ENCODE measurements at regions not wholly inside any gene's neighbourhood (a gene's known extent, or its start where the extent isn't known, plus 50 kb on each side); places are given as distances from the start of the nearest gene placed in this dataset.
A peak's percentile ranks its signal among the peaks of the same experiment; 100 is the strongest.

GRCh38 chr5:111953351-111954127 lies 196.5 kb upstream of the NREP start:
- H3K36me3 ChIP-seq (ENCODE audit: insufficient read depth, low read length), result no peaks in the 10 kb centered on the region
- no peak for DNase-seq
- no peaks in the 10 kb centered on the region for H3K36me3 Mint-ChIP-seq
- H3K9me3 ChIP-seq (ENCODE audit: control insufficient read depth in 1 of 2, low read length in 2 of 2), result no peaks in the 10 kb centered on the region
- H3K27me3 ChIP-seq (ENCODE audit: insufficient read depth, low read length), result no peaks in the 10 kb centered on the region
- no peak overlapping the region for H3K4me3 Mint-ChIP-seq
- CTCF ChIA-PET (ENCODE audit: partially characterized antibody), result no interaction called here
- peaks cover 3% of the 10 kb centered on the region in 2 donors for H3K27me3 Mint-ChIP-seq
- no peak overlapping the region for H3K4me3 ChIP-seq (ENCODE audit: low read length in 2 of 2)
- H3K27ac Mint-ChIP-seq, result no peak overlapping the region
- no peaks in the 10 kb centered on the region for H3K4me1 Mint-ChIP-seq
- POLR2A ChIA-PET (ENCODE audit: partially characterized antibody), result no interaction called here
- H3K27ac ChIP-seq (ENCODE audit: low read depth, low read length), result no peak overlapping the region
- intact Hi-C loops (cut with micrococcal nuclease), result no loop called here
- H3K4me1 ChIP-seq (ENCODE audit: insufficient read depth, low read length), result no peaks in the 10 kb centered on the region
- H3K9me3 Mint-ChIP-seq, result peaks cover 0 to 2% (median 0%) of the 10 kb centered on the region in 8 donors

GRCh38 chr5:111952555-111952954 lies 195.6 kb upstream of the NREP start:
- no peaks in the 10 kb centered on the region for H3K36me3 Mint-ChIP-seq
- H3K4me1 ChIP-seq (ENCODE audit: insufficient read depth, low read length), result no peaks in the 10 kb centered on the region
- intact Hi-C loops (cut with micrococcal nuclease), result no loop called here
- no peak overlapping the region for H3K27ac ChIP-seq (ENCODE audit: low read depth, low read length)
- H3K36me3 ChIP-seq (ENCODE audit: insufficient read depth, low read length), result no peaks in the 10 kb centered on the region
- peaks cover 0 to 3% (median 0%) of the 10 kb centered on the region in 8 donors for H3K9me3 Mint-ChIP-seq
- no peak overlapping the region for H3K4me3 ChIP-seq (ENCODE audit: low read length in 2 of 2)
- CTCF ChIA-PET (ENCODE audit: partially characterized antibody), result no interaction called here
- POLR2A ChIA-PET (ENCODE audit: partially characterized antibody), result no interaction called here
- no peaks in the 10 kb centered on the region for H3K4me1 Mint-ChIP-seq
- H3K27me3 Mint-ChIP-seq, result peaks cover 3% of the 10 kb centered on the region in 2 donors
- H3K27me3 ChIP-seq (ENCODE audit: insufficient read depth, low read length), result no peaks in the 10 kb centered on the region
- H3K4me3 Mint-ChIP-seq, result no peak overlapping the region
- no peak overlapping the region for H3K27ac Mint-ChIP-seq
- DNase-seq, result no peak
- no peaks in the 10 kb centered on the region for H3K9me3 ChIP-seq (ENCODE audit: control insufficient read depth in 1 of 2, low read length in 2 of 2)

- Histone ChIP-seq H3K27me3 (ENCODE audit: insufficient read depth, low read length) (no peaks in the 10 kb centered on the region), H3K9me3 (ENCODE audit: control insufficient read depth in 1 of 2, low read length in 2 of 2) (no peaks in the 10 kb centered on the region), H3K4me1 (ENCODE audit: insufficient read depth, low read length) (no peaks in the 10 kb centered on the region), H3K36me3 (ENCODE audit: insufficient read depth, low read length) (no peaks in the 10 kb centered on the region), H3K27ac (ENCODE audit: low read depth, low read length) (no peak overlapping the region), H3K4me3 (ENCODE audit: low read length in 2 of 2) (no peak overlapping the region)
- Mint-ChIP-seq H3K4me3 (no peak overlapping the region), H3K4me1 (no peaks in the 10 kb centered on the region), H3K36me3 (no peaks in the 10 kb centered on the region), H3K27ac (no peak overlapping the region), H3K27me3 (peaks cover 3% of the 10 kb centered on the region in 2 donors), H3K9me3 (peaks cover 0 to 5% (median under 1%) of the 10 kb centered on the region in 8 donors)
- CTCF ChIA-PET (ENCODE audit: partially characterized antibody), result interaction anchor here (0.9 kb wide), 1 partner anchor 11 kb away, joined by 3 read pairs; no protein-coding TSS in a partner anchor
- no peak for DNase-seq
- intact Hi-C loops (cut with micrococcal nuclease), result no loop called here
- POLR2A ChIA-PET (ENCODE audit: partially characterized antibody), result no interaction called here
Observed at GRCh38 chr5:111950660-111951059, 193.7 kb upstream of the NREP start.

DNA sequence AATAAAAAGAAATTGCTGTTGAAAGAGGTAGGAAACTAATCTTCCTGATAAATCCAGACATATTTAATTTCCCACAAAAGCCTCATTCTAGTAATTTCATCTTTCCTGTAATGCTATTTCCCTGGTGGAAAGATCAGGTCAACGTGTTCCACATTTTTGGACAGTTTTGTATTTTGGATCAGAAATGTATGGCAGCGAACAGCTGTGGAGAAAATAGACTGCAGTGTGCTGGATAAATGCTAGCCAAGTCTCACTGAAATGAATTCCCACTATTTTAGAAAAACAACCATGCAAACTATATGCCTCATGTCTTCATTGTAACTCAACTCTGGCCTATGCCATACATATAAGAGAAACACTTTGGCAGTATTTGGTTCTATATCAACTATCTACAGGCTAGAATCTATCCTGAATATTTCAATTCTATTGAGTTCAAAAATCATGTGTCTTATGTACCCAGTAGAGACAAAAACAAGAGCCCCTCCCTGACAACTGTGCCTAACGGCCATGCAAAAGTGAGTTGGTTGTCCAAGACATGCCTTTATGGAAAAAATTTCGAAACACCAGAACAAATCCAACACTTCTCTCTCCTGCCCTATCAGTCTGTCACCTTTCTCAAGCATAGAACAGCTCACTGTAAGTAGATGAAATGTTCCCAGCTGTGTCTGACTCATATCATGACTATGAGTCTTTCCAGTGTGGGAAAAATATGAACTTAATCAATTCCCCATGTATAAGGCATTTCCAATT lies 191.3 kb upstream of the NREP start:
- H3K4me3 ChIP-seq (ENCODE audit: low read length in 2 of 2), result no peak overlapping the region
- H3K9me3 ChIP-seq (ENCODE audit: control insufficient read depth in 1 of 2, low read length in 2 of 2), result no peaks in the 10 kb centered on the region
- H3K27ac ChIP-seq (ENCODE audit: low read depth, low read length), result no peak overlapping the region
- DNase-seq, result no peak
- Mint-ChIP-seq H3K4me3 (no peak overlapping the region), H3K4me1 (no peaks in the 10 kb centered on the region), H3K27ac (no peak overlapping the region), H3K36me3 (no peaks in the 10 kb centered on the region), H3K9me3 (peaks cover 0 to 5% (median 2%) of the 10 kb centered on the region in 8 donors), H3K27me3 (peaks cover 0 to 3% of the 10 kb centered on the region in 2 donors)
- intact Hi-C loops (cut with micrococcal nuclease), result no loop called here
- H3K27me3 ChIP-seq (ENCODE audit: insufficient read depth, low read length), result no peaks in the 10 kb centered on the region
- no peaks in the 10 kb centered on the region for H3K36me3 ChIP-seq (ENCODE audit: insufficient read depth, low read length)
- ChIA-PET POLR2A (ENCODE audit: partially characterized antibody) (no interaction called here), CTCF (ENCODE audit: partially characterized antibody) (no interaction called here)
- H3K4me1 ChIP-seq (ENCODE audit: insufficient read depth, low read length), result no peaks in the 10 kb centered on the region

GRCh38 chr5:111946556-111946955 lies 189.6 kb upstream of the NREP start:
- Mint-ChIP-seq H3K4me3 (no peak overlapping the region), H3K9me3 (peaks cover 0 to 5% (median 2%) of the 10 kb centered on the region in 8 donors), H3K36me3 (no peaks in the 10 kb centered on the region), H3K4me1 (no peaks in the 10 kb centered on the region), H3K27ac (no peak overlapping the region), H3K27me3 (peaks cover 0 to 3% of the 10 kb centered on the region in 2 donors)
- Histone ChIP-seq H3K9me3 (ENCODE audit: control insufficient read depth in 1 of 2, low read length in 2 of 2) (no peaks in the 10 kb centered on the region), H3K4me3 (ENCODE audit: low read length in 2 of 2) (no peak overlapping the region), H3K4me1 (ENCODE audit: insufficient read depth, low read length) (no peaks in the 10 kb centered on the region), H3K27me3 (ENCODE audit: insufficient read depth, low read length) (no peaks in the 10 kb centered on the region), H3K36me3 (ENCODE audit: insufficient read depth, low read length) (no peaks in the 10 kb centered on the region), H3K27ac (ENCODE audit: low read depth, low read length) (no peak overlapping the region)
- CTCF ChIA-PET (ENCODE audit: partially characterized antibody), result no interaction called here
- no peak for DNase-seq
- POLR2A ChIA-PET (ENCODE audit: partially characterized antibody), result no interaction called here
- intact Hi-C loops (cut with micrococcal nuclease), result no loop called here

DNA sequence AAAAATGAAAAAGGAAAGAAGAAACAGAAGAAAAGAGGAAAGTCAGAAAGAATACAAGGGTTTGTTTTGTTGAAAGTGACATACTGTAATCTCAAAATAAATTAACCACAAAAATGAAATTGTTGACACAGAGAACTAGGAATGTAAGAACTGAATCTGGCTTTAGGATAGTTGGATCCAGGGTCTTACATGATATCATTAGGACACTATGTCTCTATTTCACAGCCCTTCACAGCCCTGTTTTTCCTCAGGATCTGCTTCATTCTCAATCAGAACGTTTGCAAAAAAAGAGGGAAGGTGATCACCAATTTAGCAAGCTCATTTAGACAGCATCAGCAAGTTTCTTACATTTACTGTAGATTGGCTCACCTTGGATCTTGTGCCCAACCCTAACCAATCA lies 188.5 kb upstream of the NREP start:
- no peak overlapping the region for H3K27ac Mint-ChIP-seq

GRCh38 chr5:111942661-111943401 lies 185.8 kb upstream of the NREP start:
- H3K27me3 ChIP-seq (ENCODE audit: insufficient read depth, low read length), result no peaks in the 10 kb centered on the region
- POLR2A ChIA-PET (ENCODE audit: partially characterized antibody), result no interaction called here
- no peaks in the 10 kb centered on the region for H3K4me1 Mint-ChIP-seq
- H3K4me3 ChIP-seq (ENCODE audit: low read length in 2 of 2), result no peak overlapping the region
- DNase-seq, result no peak
- no peak overlapping the region for H3K27ac ChIP-seq (ENCODE audit: low read depth, low read length)
- H3K27me3 Mint-ChIP-seq, result peaks cover 0 to 1% of the 10 kb centered on the region in 2 donors
- no peaks in the 10 kb centered on the region for H3K36me3 ChIP-seq (ENCODE audit: insufficient read depth, low read length)
- no peaks in the 10 kb centered on the region for H3K4me1 ChIP-seq (ENCODE audit: insufficient read depth, low read length)
- CTCF ChIA-PET (ENCODE audit: partially characterized antibody), result no interaction called here
- H3K9me3 Mint-ChIP-seq, result peaks cover 0 to 7% (median under 1%) of the 10 kb centered on the region in 8 donors
- H3K9me3 ChIP-seq (ENCODE audit: control insufficient read depth in 1 of 2, low read length in 2 of 2), result no peaks in the 10 kb centered on the region
- intact Hi-C loops (cut with micrococcal nuclease), result no loop called here
- H3K36me3 Mint-ChIP-seq, result no peaks in the 10 kb centered on the region
- H3K27ac Mint-ChIP-seq, result no peak overlapping the region
- H3K4me3 Mint-ChIP-seq, result peak overlapping the region in 1 of 8 donors; percentile 36

More for the DNA sequence above, 188.5 kb upstream of the NREP start:
- Histone ChIP-seq H3K4me3 (ENCODE audit: low read length in 2 of 2) (no peak overlapping the region), H3K36me3 (ENCODE audit: insufficient read depth, low read length) (no peaks in the 10 kb centered on the region), H3K27me3 (ENCODE audit: insufficient read depth, low read length) (no peaks in the 10 kb centered on the region), H3K4me1 (ENCODE audit: insufficient read depth, low read length) (no peaks in the 10 kb centered on the region), H3K9me3 (ENCODE audit: control insufficient read depth in 1 of 2, low read length in 2 of 2) (no peaks in the 10 kb centered on the region), H3K27ac (ENCODE audit: low read depth, low read length) (no peak overlapping the region)
- intact Hi-C loops (cut with micrococcal nuclease), result no loop called here
- H3K27me3 Mint-ChIP-seq, result peaks cover 0 to 3% of the 10 kb centered on the region in 2 donors
- H3K4me1 Mint-ChIP-seq, result no peaks in the 10 kb centered on the region
- CTCF ChIA-PET (ENCODE audit: partially characterized antibody), result no interaction called here
- no peak for DNase-seq
- H3K36me3 Mint-ChIP-seq, result no peaks in the 10 kb centered on the region
- peaks cover 0 to 5% (median 2%) of the 10 kb centered on the region in 8 donors for H3K9me3 Mint-ChIP-seq
- no peak overlapping the region for H3K4me3 Mint-ChIP-seq
- POLR2A ChIA-PET (ENCODE audit: partially characterized antibody), result no interaction called here

All from CD4-positive, alpha-beta memory T cell (primary cell).